ENCODE measurements at regions not wholly inside any gene's neighbourhood (a gene's known extent, or its start where the extent isn't known, plus 50 kb on each side); places are given as distances from the start of the nearest gene placed in this dataset.

- Histone ChIP-seq H3K4me3 (ENCODE audit: low read length) (no peak overlapping the region), H3K79me2 (ENCODE audit: low read length) (no peaks in the 10 kb centered on the region), H3K27ac (ENCODE audit: low read length) (no peak overlapping the region), H3F3A (ENCODE audit: insufficient read depth, low read length) (no peaks in the 10 kb centered on the region), H3K4me2 (ENCODE audit: low read depth, low read length) (no peak overlapping the region), H2AFZ (ENCODE audit: low read length) (no peak overlapping the region), H4K20me1 (ENCODE audit: insufficient read depth, low read length) (no peaks in the 10 kb centered on the region), H3K4me1 (ENCODE audit: low read length) (no peaks in the 10 kb centered on the region), H3K27me3 (replicated peaks; ENCODE audit: insufficient read depth, low read length) (no peaks in the 10 kb centered on the region), H3K36me3 (replicated peaks; ENCODE audit: insufficient read depth, low read length) (no peaks in the 10 kb centered on the region), H3K9me3 (replicated peaks; ENCODE audit: insufficient read depth, low read length) (no peaks in the 10 kb centered on the region), H3K9me2 (replicated peaks; ENCODE audit: insufficient read depth, low read length) (no peaks in the 10 kb centered on the region), H3K9ac (ENCODE audit: low read length) (no peak overlapping the region)
- DNase-seq, result no peak
- TF ChIP-seq EZH2phosphoT487 (IDR thresholded peaks at IDR 0.05; ENCODE audit: low read length) (no peak), EZH2 (optimal IDR thresholded peaks at IDR 0.05; ENCODE audit: low read depth, low read length) (no peak), CTCF (IDR thresholded peaks at IDR 0.05; ENCODE audit: low read length) (no peak)
These were observed 67.5 kb upstream of the SPATA13 start for GRCh38 chr13:24093047-24093446.

GRCh38 chr13:24096659-24097058, 63.9 kb upstream of the SPATA13 start:
- no peak overlapping the region for H3K4me3 ChIP-seq (ENCODE audit: low read length)
- no peaks in the 10 kb centered on the region for H3K27me3 ChIP-seq (replicated peaks; ENCODE audit: insufficient read depth, low read length)
- H4K20me1 ChIP-seq (ENCODE audit: insufficient read depth, low read length), result no peaks in the 10 kb centered on the region
- H3F3A ChIP-seq (ENCODE audit: insufficient read depth, low read length), result no peaks in the 10 kb centered on the region
- H3K9ac ChIP-seq (ENCODE audit: low read length), result no peak overlapping the region
- H3K4me1 ChIP-seq (ENCODE audit: low read length), result no peaks in the 10 kb centered on the region
- no peaks in the 10 kb centered on the region for H3K36me3 ChIP-seq (replicated peaks; ENCODE audit: insufficient read depth, low read length)
- no peaks in the 10 kb centered on the region for H3K9me2 ChIP-seq (replicated peaks; ENCODE audit: insufficient read depth, low read length)
- no peak overlapping the region for H2AFZ ChIP-seq (ENCODE audit: low read length)
- H3K79me2 ChIP-seq (ENCODE audit: low read length), result no peaks in the 10 kb centered on the region
- no peaks in the 10 kb centered on the region for H3K9me3 ChIP-seq (replicated peaks; ENCODE audit: insufficient read depth, low read length)
- no peak overlapping the region for H3K4me2 ChIP-seq (ENCODE audit: low read depth, low read length)
- DNase-seq, result no peak
- H3K27ac ChIP-seq (ENCODE audit: low read length), result no peak overlapping the region
- no peak for TF ChIP-seq CTCF (IDR thresholded peaks at IDR 0.05; ENCODE audit: low read length)
- no peak for TF ChIP-seq EZH2phosphoT487 (IDR thresholded peaks at IDR 0.05; ENCODE audit: low read length)
- TF ChIP-seq EZH2 (optimal IDR thresholded peaks at IDR 0.05; ENCODE audit: low read depth, low read length), result no peak

GRCh38 chr13:24097064-24097463, 63.5 kb upstream of the SPATA13 start:
- no peaks in the 10 kb centered on the region for H4K20me1 ChIP-seq (ENCODE audit: insufficient read depth, low read length)
- H3K4me1 ChIP-seq (ENCODE audit: low read length), result no peaks in the 10 kb centered on the region
- no peak overlapping the region for H3K27ac ChIP-seq (ENCODE audit: low read length)
- no peaks in the 10 kb centered on the region for H3K79me2 ChIP-seq (ENCODE audit: low read length)
- DNase-seq, result no peak
- no peaks in the 10 kb centered on the region for H3F3A ChIP-seq (ENCODE audit: insufficient read depth, low read length)
- no peak for TF ChIP-seq EZH2phosphoT487 (IDR thresholded peaks at IDR 0.05; ENCODE audit: low read length)
- TF ChIP-seq EZH2 (optimal IDR thresholded peaks at IDR 0.05; ENCODE audit: low read depth, low read length), result no peak
- no peak for TF ChIP-seq CTCF (IDR thresholded peaks at IDR 0.05; ENCODE audit: low read length)
- no peak overlapping the region for H3K9ac ChIP-seq (ENCODE audit: low read length)
- no peaks in the 10 kb centered on the region for H3K9me3 ChIP-seq (replicated peaks; ENCODE audit: insufficient read depth, low read length)
- no peak overlapping the region for H2AFZ ChIP-seq (ENCODE audit: low read length)
- H3K27me3 ChIP-seq (replicated peaks; ENCODE audit: insufficient read depth, low read length), result no peaks in the 10 kb centered on the region
- no peaks in the 10 kb centered on the region for H3K9me2 ChIP-seq (replicated peaks; ENCODE audit: insufficient read depth, low read length)
- H3K4me3 ChIP-seq (ENCODE audit: low read length), result no peak overlapping the region
- H3K36me3 ChIP-seq (replicated peaks; ENCODE audit: insufficient read depth, low read length), result no peaks in the 10 kb centered on the region
- H3K4me2 ChIP-seq (ENCODE audit: low read depth, low read length), result no peak overlapping the region

All from MM.1S (cell line).